HG03139 (cell line): ENCODE measurements at regions not wholly inside any gene's neighbourhood (a gene's known extent, or its start where the extent isn't known, plus 50 kb on each side); places are given as distances from the start of the nearest gene placed in this dataset.
"Not testable (repeated sequence)": the region's sequence is repeated elsewhere in the genome, so short reads cannot be mapped to it uniquely, and the experiment has no call there.

Experiments used
- ATAC-seq: cut with Tn5 transposase; IDR thresholded peaks from one replicate; pipeline ENCODE4 v1.9.1; 2021; ENCODE audit not compliant: unreplicated experiment

DNA sequence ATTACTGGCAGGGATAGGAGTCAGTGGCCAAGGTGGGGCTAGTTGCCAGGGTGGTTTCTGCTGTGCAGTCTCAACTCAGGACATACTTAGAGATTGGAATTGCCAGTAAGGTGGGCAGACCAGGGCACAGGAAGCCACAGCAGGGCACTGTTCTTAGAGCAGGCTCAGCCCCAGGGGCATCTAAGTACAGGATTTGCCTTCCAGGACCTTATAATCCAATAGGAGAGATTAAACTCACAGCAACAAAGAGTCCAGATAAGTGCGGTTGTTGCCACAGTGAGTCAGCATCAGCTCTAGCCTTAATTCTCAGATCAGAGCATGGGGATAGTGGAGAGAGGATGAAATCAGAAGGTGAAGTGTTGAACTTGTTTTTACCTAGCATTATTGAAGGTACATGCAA, 265.8 kb upstream of the TRPC7 start:
- no peak for ATAC-seq

DNA sequence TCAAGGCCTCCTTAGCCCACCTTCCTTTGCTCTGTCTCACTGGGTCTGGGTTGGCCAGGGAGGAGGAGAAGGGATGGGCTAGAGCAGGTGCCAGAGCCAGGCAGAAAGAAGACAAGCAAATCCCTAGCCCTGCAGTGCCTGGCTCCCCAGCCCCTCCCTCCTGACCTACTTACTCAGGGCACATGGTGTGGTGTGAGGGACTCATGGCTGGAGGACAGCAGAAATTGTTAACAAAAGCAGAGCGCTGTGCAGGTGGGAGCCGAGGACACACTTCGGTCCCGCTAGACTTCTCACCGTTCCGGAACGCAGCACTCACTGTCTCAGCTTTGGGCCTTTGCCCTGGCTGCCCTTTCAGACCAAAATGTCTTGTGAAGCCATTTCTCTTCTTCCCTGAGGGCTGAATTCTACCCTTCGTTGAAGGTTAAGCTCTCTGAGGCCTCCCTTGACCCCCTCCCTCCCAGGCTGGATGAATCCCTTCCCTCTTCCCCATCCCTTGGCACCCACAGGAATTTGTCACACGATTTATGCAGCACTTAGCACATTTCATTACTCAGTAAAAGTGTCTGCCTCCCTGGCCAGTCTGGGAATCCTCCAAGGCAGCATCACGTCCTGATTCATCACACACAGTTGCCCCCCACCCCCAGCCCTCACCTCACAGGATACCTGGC, 263.9 kb upstream of the TRPC7 start:
- ATAC-seq, result no peak

DNA sequence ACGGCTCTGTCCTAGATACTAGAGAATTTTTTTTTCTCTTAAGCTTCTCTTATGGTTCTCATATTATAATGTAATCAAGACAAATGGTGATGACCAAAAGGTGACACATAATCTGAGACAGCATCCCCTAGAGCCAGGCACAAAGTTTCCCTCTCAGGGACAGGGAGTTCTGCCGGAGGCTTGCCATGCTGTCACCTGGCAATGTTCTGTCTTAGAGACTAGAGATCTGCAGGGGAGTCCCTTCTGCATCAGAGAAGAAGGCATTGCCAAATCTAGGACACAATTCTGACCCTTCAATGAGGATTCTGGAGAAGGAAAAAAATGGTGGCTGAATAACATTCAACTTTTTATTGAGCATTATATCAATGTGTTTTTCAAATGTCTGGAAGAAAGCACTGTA, 261.2 kb upstream of the TRPC7 start:
- no peak for ATAC-seq

DNA sequence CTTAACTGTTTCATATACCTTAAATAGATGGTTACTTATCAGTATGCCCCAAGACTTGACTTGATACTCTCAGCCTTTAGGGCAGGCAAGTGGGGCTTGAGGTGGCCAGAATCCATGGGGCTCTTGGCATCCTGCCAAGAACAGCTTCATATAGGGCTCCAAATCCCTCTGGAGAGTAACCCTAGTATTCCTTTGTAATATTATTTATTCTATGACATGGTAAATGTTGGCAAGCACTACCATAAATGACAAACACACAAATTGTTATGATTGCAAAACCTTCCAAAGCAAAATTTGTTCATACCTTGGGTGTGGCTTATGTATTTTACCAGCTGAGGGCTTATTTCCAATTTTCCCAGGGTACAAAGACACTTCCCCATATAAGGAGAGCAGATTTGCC, 257.4 kb upstream of the TRPC7 start:
- ATAC-seq, result no peak

DNA sequence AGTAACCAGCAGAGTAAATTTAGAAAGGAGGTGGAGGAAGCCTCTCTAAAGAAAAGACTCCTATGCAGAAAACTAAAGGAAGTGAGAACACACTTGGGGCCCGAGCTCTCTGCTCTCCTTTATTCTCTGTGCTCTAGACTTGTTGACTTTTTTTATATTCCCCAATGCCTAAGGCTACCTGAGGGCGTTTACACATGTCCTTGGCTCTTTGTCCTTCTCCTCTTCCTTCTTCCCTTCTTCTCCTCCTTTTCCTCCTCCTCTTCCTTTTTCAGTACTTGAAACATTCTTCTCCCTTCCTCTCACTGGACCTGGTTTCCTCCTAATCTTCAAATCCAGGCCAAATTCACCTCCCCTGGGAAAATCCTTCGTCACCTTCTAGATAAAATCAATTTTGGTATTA, 256.4 kb upstream of the TRPC7 start:
- no peak for ATAC-seq

DNA sequence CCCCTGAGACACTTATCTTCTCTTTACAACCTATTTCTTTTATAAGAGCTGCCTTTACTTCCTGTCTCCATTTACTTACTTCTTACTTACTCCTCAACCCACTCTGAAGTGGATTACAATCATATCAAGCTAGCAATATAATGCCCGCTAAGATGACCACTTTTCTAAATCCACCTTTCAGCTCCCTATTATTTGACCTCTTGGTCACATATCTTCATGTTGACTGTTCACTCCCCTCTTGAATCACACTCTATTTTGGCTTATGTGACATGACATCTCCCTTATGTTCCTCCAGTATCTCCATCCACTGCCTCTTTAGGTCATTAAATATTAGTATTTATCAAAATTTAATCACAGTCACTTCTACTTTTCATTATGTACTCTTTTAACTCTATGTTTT, 255.3 kb upstream of the TRPC7 start:
- ATAC-seq, result no peak

DNA sequence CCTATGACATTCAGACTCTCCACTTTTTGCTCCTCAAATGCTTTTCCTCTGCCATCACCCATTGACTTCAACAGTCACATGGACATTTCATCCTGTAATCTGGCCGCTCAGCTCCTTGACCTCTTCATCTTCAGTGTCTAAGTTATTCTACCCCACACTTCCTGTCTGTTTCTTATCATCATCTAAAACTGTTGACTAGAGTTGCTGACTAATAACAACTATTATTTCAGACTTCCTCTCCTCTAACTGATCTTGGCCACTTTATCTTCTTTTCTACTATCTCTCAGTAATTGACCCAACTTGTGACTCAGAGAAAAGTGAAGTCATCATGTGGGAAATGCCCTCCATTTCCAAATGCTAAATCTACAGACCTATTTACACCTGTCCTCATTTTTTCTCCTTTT, 254.7 kb upstream of the TRPC7 start:
- no peak for ATAC-seq

DNA sequence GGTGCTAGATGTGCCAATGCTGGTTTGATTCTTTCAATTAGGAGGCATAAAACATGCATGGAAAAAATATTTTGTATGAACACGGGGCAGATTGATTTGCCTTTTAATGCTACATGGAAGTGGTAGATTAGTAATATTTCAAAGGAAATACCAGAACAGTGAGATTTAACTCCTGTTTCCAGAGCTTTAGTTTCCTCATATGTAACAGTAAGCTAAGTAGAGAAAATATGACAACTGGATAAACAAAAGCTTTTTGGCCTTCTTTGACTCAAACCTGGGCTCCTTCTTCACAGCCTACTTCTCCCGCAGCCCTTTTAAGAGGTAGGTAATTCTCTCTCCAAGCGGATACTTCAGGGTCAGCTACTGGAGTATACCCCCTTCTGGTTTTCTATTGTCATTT, 254.2 kb upstream of the TRPC7 start:
- ATAC-seq, result no peak

DNA sequence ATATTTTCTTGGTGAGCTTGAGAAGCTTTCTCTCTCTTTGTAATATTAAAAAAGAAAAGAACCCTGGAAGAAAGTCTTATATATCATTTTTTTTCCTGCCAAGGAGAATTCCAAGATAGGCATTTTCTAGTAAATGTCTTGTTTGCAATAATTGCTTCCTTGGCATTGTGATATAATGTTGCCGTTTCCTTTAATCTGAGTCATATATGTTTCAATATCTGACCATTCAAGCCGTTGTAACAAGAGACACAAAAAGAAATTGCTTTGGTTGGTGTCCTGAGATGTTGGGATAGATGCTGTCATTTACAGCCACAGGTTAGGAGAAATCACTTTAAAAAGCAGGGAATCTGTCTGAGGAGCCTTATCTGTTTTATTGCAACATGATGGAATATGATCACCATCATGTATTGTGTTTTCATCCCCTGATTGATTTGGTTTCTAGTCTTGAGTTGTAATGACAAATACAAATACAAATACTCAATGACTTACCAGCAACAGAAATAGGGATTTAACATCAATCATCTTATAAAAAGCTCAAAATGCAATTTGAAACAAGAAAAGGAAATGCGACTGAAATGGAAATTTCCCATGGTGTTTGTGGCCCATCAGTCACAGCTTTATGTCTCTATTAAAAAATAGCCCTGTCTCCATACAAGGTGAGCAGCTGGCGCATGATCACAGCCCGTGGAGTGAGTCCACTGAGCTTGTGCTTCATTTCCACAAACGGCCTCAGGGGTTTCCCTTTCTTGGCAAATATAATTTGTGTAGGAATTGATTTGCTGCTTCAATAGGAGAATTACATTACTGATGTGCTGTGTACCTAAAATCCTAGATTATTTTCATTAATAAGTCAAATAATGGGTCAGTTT, 250.1 kb upstream of the TRPC7 start:
- no peak for ATAC-seq

DNA sequence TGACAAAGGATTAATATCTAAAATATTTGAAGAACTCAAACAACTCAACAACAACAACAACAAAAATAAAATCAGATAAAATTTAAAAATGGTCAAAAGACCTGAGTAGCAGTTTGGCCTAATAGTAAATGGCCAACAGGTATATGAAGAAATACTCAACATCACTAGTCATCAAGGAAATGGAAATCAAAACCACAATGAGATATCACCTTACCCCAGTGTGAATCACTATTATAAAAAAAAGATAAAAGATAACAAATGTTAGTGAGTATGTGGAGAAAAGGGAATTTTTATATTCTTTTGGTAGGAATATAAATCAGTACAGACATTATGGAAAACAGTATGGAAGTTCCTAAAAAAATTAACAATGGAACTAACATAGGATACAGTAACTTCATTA, 247.9 kb upstream of the TRPC7 start:
- no peak for ATAC-seq

DNA sequence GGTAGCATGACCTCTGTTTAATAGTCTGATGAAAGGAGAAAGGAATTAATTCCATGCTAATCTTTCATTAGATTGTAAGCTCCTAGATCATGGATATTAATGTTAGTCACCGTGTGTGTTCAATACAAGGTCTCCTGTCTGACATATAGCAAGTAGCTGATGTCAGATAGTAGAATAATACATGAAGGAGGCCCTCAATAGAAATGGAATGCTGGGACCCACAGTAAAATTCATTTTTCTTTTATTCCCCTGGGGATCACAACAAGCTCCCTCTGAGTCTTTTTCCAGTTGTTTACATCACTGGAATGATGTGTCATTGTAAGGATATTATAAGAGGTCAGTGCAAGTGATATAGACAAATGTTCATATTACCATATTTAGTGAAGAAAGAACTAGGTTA, 240.3 kb upstream of the TRPC7 start:
- no peak for ATAC-seq

DNA sequence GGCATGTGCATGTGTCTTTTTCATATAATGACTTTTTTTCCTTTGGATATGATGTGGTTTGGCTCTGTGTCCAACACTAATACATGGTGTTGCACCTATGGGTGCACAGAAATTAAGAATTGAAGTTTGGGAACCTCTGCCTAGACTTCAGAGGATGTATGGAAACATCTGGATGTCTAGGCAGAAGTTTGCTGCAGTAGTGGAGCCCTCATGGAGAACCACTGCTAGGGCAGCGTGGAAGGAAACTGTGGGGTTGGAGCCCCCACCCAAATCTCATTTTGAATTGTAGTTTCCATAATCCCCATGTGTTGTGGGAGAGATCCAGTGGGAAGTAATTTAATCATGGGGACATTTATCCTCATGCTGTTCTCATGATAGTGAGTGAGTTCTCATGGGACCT, 235.0 kb upstream of the TRPC7 start:
- ATAC-seq, result no peak

DNA sequence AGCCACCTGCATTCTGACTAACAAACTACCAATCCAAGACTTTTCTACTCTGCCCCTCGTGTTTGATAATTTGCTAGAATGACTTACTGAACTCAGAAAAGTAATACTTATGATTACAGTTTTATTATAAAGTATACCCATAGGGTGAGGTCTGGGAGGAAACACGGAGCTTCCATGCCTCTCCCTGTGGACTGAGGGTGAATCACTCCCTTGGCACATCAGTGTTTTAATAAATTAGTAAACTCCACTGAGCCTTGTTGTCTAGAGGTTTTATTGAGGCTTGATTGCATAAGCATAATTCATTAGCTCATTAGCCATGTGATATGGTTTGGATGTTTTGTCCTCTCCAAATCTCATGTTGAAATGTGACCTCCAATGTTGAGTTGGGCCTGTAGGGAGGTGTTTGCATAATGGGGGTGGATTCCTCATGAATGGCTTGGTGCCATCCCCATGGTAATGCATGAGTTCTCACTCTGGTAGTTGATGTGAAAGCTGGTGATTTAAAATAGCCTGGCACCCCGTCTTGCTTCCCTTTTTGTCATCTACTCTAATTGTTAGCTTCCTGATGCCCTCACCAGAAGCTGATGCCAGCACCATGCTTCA, 233.6 kb upstream of the TRPC7 start:
- ATAC-seq, result no peak

DNA sequence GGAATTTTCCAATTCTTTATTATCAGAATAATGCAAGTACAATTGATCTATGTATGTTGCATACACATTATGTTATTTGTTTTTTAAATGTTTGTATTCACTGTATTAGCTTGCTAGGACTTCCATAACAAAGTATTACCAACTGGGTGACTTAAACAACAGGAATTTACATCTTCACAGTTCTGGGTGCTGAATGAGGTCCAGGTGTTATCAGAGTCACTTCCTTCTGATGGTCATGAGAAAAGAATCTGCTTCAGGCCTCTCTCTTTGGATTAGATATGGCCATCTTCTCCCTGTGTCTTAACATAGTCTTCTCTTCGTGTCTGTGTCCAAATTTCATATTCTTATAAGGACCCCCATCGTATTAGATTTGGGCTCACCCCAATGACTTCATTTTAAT, 229.1 kb upstream of the TRPC7 start:
- no peak for ATAC-seq

DNA sequence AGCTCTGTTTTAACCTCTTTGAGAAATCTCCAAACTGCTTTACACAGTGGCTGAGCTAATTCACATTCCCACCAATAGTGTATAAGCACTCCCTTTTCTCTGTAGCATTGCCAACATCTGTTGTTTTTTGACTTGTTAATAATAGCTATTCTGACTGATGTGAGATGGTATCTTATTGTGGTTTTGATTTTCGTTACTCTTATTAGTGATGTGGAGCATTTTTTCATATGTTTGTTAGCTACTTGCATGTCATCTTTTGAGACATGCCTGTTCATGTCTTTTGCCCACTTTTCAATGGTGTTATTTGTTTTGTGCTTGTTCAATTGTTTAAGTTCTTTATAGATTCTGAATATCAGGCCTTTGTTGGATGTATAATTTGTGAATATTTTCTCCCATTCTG, 225.2 kb upstream of the TRPC7 start:
- ATAC-seq, result no peak

DNA sequence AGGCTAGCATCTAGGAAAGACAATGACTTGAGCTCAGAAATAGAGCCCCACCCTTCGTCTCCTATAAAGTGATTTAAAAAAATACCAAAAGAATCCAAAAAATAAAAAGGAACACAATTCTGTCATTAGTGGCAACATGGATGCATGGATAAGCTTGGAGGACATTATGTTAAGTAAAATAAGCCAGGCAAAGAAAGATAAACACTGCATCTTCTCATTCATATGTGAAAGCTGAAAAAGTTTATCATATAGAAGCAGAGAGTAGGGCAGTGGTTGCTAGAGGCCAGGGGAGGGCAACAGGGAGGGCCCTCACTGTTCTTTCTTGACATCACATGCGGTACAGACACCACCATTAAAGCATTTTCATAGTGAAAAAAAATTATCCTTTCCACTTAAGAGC, 220.9 kb upstream of the TRPC7 start:
- no peak for ATAC-seq

DNA sequence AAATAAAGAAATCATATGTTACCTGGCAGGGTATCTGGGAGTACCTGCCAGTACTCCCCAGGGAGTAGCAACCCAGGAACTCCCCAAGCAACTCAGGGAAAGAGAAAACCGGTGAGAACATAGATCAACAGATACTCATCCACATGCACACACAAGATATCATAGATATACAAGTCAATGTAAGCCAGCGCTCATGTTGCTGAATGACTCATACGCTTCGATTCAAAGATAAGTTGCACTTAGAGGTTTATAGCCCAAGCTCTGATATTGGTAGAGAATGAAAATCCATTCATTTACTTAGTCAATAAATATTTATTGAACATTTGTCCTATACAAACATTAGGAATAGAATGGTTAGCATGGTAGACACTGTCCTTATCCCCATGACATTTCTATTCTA, 219.1 kb upstream of the TRPC7 start:
- no peak for ATAC-seq

DNA sequence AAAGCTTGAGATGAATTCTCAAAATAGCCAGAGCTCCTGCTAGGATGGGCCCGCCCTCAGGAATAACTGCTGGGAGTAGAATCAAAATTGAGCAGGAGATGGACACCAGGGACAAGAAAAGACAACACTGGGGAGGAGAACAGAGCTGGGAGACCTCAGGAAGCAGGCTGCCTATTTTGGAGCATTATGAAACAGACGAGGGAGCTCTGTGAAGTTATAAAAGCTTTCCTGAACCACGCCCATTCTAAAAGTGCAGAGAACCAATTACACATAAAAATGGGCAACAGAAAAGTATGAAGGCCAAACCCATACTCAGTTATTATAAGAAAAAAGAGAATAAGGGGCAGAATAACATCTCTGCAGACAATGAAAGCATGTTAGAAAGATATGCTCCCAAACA, 213.9 kb upstream of the TRPC7 start:
- no peak for ATAC-seq

DNA sequence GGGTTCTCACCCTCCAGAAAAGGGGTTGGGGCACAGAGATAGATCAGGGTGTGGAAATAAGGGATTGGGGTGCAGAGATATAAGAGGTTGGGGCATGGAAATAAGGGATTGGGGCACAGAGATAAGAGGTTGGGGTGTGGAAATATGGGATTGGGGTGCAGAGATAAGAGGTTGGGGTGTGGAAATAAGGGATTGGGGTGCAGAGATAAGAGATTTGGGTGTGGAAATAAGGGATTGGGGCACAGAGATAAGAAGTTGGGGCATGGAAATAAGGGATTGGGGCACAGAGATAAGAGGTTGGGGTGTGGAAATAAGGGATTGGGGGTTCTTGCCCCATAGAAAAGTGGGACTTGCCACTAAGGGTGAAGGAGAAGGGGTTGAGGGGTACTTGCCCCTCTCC, 204.5 kb upstream of the TRPC7 start:
- ATAC-seq, result not testable (repeated sequence)

DNA sequence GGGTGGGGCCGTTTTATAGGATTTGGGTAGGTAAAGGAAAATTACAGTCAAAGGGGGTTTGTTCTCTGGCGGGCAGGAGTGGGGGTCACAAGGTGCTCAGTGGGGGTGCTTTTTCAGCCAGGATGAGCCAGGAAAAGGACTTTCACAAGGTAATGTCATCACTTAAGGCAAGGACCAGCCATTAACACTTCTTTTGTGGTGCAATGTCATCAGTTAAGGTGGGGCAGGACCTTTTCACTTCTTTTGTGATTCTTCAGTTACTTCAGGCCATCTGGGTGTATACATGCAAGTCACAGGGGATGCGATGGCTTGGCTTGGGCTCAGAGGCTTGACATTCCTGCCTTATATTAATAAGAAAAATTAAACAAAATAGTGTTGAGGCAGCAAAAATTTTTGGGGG, 200.1 kb upstream of the TRPC7 start:
- not testable (repeated sequence) for ATAC-seq

DNA sequence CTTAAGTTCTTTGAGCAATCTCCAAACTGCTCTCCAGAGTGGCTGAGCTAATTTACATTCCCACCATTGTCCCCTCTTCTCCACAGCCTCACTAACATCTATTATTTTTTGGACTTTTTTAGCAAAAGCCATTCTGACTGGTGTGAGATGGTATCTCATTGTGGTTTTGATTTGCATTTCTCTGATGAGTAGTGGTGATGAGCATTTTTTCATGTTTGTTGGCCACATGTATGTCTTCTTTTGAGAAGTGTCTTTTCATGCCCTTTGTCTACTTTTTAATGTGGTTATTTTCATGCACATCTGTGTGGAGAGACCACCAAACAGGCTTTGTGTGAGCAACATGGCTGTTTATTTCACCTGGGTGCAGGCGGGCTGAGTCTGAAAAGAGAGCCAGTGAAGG, 199.7 kb upstream of the TRPC7 start:
- ATAC-seq, result not testable (repeated sequence)

DNA sequence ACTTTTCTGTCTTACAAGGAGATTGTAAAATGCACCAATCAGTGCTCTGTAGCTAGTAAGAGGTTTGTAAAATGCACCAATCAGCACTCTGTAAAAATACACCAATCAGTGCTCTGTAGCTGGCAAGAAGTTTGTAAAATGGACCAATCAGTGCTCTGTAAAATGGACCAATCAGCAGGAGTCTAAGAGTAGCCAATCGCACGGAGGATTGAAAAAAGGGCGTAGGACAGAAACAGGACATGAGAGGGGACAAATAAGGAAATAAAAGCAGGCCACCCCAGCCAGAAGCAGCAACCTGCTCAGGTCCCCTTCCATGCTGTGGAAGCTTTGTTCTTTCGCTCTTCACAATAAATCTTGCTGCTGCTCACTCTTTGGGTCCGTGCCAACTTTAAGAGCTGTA, 199.1 kb upstream of the TRPC7 start:
- not testable (repeated sequence) for ATAC-seq
